ENCODE measurements at regions not wholly inside any gene's neighbourhood (a gene's known extent, or its start where the extent isn't known, plus 50 kb on each side); places are given as distances from the start of the nearest gene placed in this dataset.
A peak's percentile ranks its signal among the peaks of the same experiment; 100 is the strongest.

- no peak for DNase-seq
Measured at GRCh38 chr11:70614034-70614681, 215.8 kb downstream of the CTTN start.

- no peak for DNase-seq
Measured at GRCh38 chr11:70615036-70615875, 216.9 kb downstream of the CTTN start.

- no peak for DNase-seq
Measured at GRCh38 chr11:70616317-70616716, 218.0 kb downstream of the CTTN start.

- DNase-seq, result no peak
Measured at GRCh38 chr11:70616938-70617654, 218.8 kb downstream of the CTTN start.

- DNase-seq, result peak; percentile 40
Measured at GRCh38 chr11:70618431-70619101, 220.2 kb downstream of the CTTN start.

- no peak for DNase-seq
Measured at GRCh38 chr11:70619591-70619990, 221.3 kb downstream of the CTTN start.

- DNase-seq, result no peak
Measured at GRCh38 chr11:70620510-70621184, 222.3 kb downstream of the CTTN start.

- no peak for DNase-seq
Measured at GRCh38 chr11:70621241-70621640, 222.9 kb downstream of the CTTN start.

GRCh38 chr11:70622091-70622490 is 223.8 kb downstream of the CTTN start:
- DNase-seq, result no peak

GRCh38 chr11:70623906-70624597 is 225.7 kb downstream of the CTTN start:
- DNase-seq, result no peak

- DNase-seq, result no peak
Measured at GRCh38 chr11:70624598-70624993, 226.3 kb downstream of the CTTN start.

- DNase-seq, result no peak
Measured at GRCh38 chr11:70625051-70625450, 226.7 kb downstream of the CTTN start.

- peak; percentile 50 for DNase-seq
Measured at GRCh38 chr11:70625582-70626518, 227.5 kb downstream of the CTTN start.

- peak; percentile 67 for DNase-seq
Measured at GRCh38 chr11:70627219-70627618, 228.9 kb downstream of the CTTN start.

- peak; percentile 54 for DNase-seq
Measured at GRCh38 chr11:70628176-70628854, 230.0 kb downstream of the CTTN start.

- peak; percentile 82 for DNase-seq
Measured at GRCh38 chr11:70628855-70629844, 230.8 kb downstream of the CTTN start.

GRCh38 chr11:70630068-70630467 is 231.7 kb downstream of the CTTN start:
- no peak for DNase-seq

- DNase-seq, result no peak
Measured at GRCh38 chr11:70630816-70631623, 232.7 kb downstream of the CTTN start.

All from DMS153 (cell line).